ENCODE measurements at regions not wholly inside any gene's neighbourhood (a gene's known extent, or its start where the extent isn't known, plus 50 kb on each side); places are given as distances from the start of the nearest gene placed in this dataset.

GRCh38 chr3:6726811-6727210 lies 134.1 kb upstream of the GRM7 start:
- DNase-seq, result no peak
- TF ChIP-seq CTCF (IDR thresholded peaks at IDR 0.05) (no peak), POLR2A (IDR thresholded peaks at IDR 0.05) (no peak)
- no peak overlapping the region for H3K27ac ChIP-seq

GRCh38 chr3:6732807-6733206 lies 128.1 kb upstream of the GRM7 start:
- DNase-seq, result no peak
- Histone ChIP-seq H3K9me3 (no peaks in the 10 kb centered on the region), H3K36me3 (no peaks in the 10 kb centered on the region), H3K27me3 (no peaks in the 10 kb centered on the region), H3K4me1 (no peaks in the 10 kb centered on the region), H3K27ac (no peak overlapping the region), H3K4me3 (no peak overlapping the region)
- no peak for TF ChIP-seq POLR2A (IDR thresholded peaks at IDR 0.05)
- TF ChIP-seq CTCF (IDR thresholded peaks at IDR 0.05), result no peak

More at GRCh38 chr3:6726811-6727210, 134.1 kb upstream of the GRM7 start:
- Histone ChIP-seq H3K4me1 (no peaks in the 10 kb centered on the region), H3K4me3 (no peak overlapping the region), H3K27me3 (no peaks in the 10 kb centered on the region), H3K36me3 (no peaks in the 10 kb centered on the region), H3K9me3 (no peaks in the 10 kb centered on the region)

- TF ChIP-seq POLR2A (IDR thresholded peaks at IDR 0.05) (no peak), CTCF (IDR thresholded peaks at IDR 0.05) (peak in 2 of 6 experiments; percentile 10 to 11)
- no peaks in the 10 kb centered on the region for H3K36me3 ChIP-seq
- H3K4me1 ChIP-seq, result no peaks in the 10 kb centered on the region
- DNase-seq, result peak in 1 of 3 donors; percentile 47
- no peak overlapping the region for H3K4me3 ChIP-seq
- H3K27me3 ChIP-seq, result no peaks in the 10 kb centered on the region
- no peak overlapping the region for H3K27ac ChIP-seq
- H3K9me3 ChIP-seq, result no peaks in the 10 kb centered on the region
Observed at GRCh38 chr3:6733699-6734394, 127.1 kb upstream of the GRM7 start.

GRCh38 chr3:6734395-6734746 lies 126.5 kb upstream of the GRM7 start:
- Histone ChIP-seq H3K4me3 (no peak overlapping the region), H3K27ac (no peak overlapping the region), H3K4me1 (no peaks in the 10 kb centered on the region), H3K36me3 (no peaks in the 10 kb centered on the region), H3K27me3 (no peaks in the 10 kb centered on the region), H3K9me3 (no peaks in the 10 kb centered on the region)
- no peak for TF ChIP-seq POLR2A (IDR thresholded peaks at IDR 0.05)
- TF ChIP-seq CTCF (IDR thresholded peaks at IDR 0.05), result no peak
- no peak for DNase-seq

- no peak for TF ChIP-seq POLR2A (IDR thresholded peaks at IDR 0.05)
- Histone ChIP-seq H3K4me3 (no peak overlapping the region), H3K27me3 (no peaks in the 10 kb centered on the region), H3K36me3 (no peaks in the 10 kb centered on the region), H3K4me1 (no peaks in the 10 kb centered on the region), H3K9me3 (no peaks in the 10 kb centered on the region), H3K27ac (no peak overlapping the region)
- no peak for DNase-seq
Observed at GRCh38 chr3:6736836-6737629, 123.9 kb upstream of the GRM7 start.

- Histone ChIP-seq H3K4me3 (no peak overlapping the region), H3K9me3 (no peaks in the 10 kb centered on the region), H3K27ac (no peak overlapping the region), H3K4me1 (no peaks in the 10 kb centered on the region), H3K36me3 (no peaks in the 10 kb centered on the region), H3K27me3 (no peaks in the 10 kb centered on the region)
- no peak for TF ChIP-seq CTCF (IDR thresholded peaks at IDR 0.05)
- no peak for TF ChIP-seq POLR2A (IDR thresholded peaks at IDR 0.05)
- DNase-seq, result no peak
Observed at GRCh38 chr3:6737630-6738029, 123.3 kb upstream of the GRM7 start.

Measured in Peyer's patch (tissue), 4 donors.